Calu3 (cell line): ENCODE measurements at regions not wholly inside any gene's neighbourhood (a gene's known extent, or its start where the extent isn't known, plus 50 kb on each side); places are given as distances from the start of the nearest gene placed in this dataset.

Experiments
- BruUV-seq: library from RNA; stranded (reverse); fragments of 400-500 nt; replicated peaks from 2 replicates; lab custom pipeline; 2021; lab: Mats Ljungman, UMichigan
- CTCF ChIA-PET: fragments of 300-600 bp; sonication (Branson Sonifier 250); formaldehyde crosslinking; loops from one replicate; lab custom pipeline; 2022; ENCODE audit warnings: antibody characterized with exemption; lab: Charles Lee
- DNase-seq: peaks from one replicate; pipeline ENCODE4 v3.0.0; 2022
- H3K27ac Mint-ChIP-seq: one replicate; pipeline ENCODE4 v1.8.0; 2022; ENCODE audit warnings: mixed read lengths; ENCODE audit not compliant: unreplicated experiment
- H3K27me3 Mint-ChIP-seq: one replicate; pipeline ENCODE4 v1.8.0; 2022; ENCODE audit warnings: mixed read lengths; ENCODE audit not compliant: unreplicated experiment
- H3K36me3 Mint-ChIP-seq: one replicate; pipeline ENCODE4 v1.8.0; 2022; ENCODE audit warnings: mild to moderate bottlenecking, moderate library complexity, mixed read lengths; ENCODE audit not compliant: insufficient read depth, unreplicated experiment
- H3K4me1 Mint-ChIP-seq: one replicate; pipeline ENCODE4 v1.8.0; 2022; ENCODE audit warnings: mild to moderate bottlenecking, low read depth, mixed read lengths; ENCODE audit not compliant: unreplicated experiment
- H3K4me3 Mint-ChIP-seq: one replicate; pipeline ENCODE4 v1.8.0; 2022; ENCODE audit warnings: mild to moderate bottlenecking, low read depth, moderate library complexity, mixed read lengths; ENCODE audit not compliant: unreplicated experiment
- H3K9me3 Mint-ChIP-seq: one replicate; pipeline ENCODE4 v1.8.0; 2022; ENCODE audit warnings: low read depth, mixed read lengths; ENCODE audit not compliant: unreplicated experiment
- CTCF ChIP-seq: fragments of 200-600 bp; IDR thresholded peaks from one replicate; pipeline ENCODE4 v1.8.0; 2022; ENCODE audit warnings: antibody characterized with exemption; ENCODE audit not compliant: unreplicated experiment
- intact Hi-C: fragments of 100-400 bp; cut with micrococcal nuclease; formaldehyde crosslinking; loops from one replicate; pipeline ENCODE4 v1.10.0; 2022; ENCODE audit not compliant: unreplicated experiment

GRCh38 chr10:91104193-91105041 lies 116.0 kb upstream of the PCGF5 start:
- peaks cover 71% of the 10 kb centered on the region for H3K27me3 Mint-ChIP-seq
- no peaks in the 10 kb centered on the region for H3K36me3 Mint-ChIP-seq
- TF ChIP-seq CTCF, result no peak
- CTCF ChIA-PET, result no interaction called here
- no peaks in the 10 kb centered on the region for H3K4me1 Mint-ChIP-seq
- H3K4me3 Mint-ChIP-seq, result no peak overlapping the region
- no peak overlapping the region for H3K27ac Mint-ChIP-seq
- no TSS peak for BruUV-seq
- no peaks in the 10 kb centered on the region for H3K9me3 Mint-ChIP-seq
- intact Hi-C loops, result no loop called here
- DNase-seq, result no peak

- CTCF ChIA-PET, result no interaction called here
- Mint-ChIP-seq H3K9me3 (no peaks in the 10 kb centered on the region), H3K36me3 (no peaks in the 10 kb centered on the region), H3K4me1 (no peaks in the 10 kb centered on the region), H3K27ac (no peak overlapping the region), H3K4me3 (no peak overlapping the region), H3K27me3 (peaks cover 62% of the 10 kb centered on the region)
- no peak for DNase-seq
- no TSS peak for BruUV-seq
- TF ChIP-seq CTCF, result no peak
- intact Hi-C loops, result no loop called here
These were observed 115.2 kb upstream of the PCGF5 start for GRCh38 chr10:91105269-91105668.

- Mint-ChIP-seq H3K27ac (no peak overlapping the region), H3K27me3 (peaks cover 34% of the 10 kb centered on the region), H3K36me3 (no peaks in the 10 kb centered on the region), H3K9me3 (no peaks in the 10 kb centered on the region), H3K4me3 (no peak overlapping the region), H3K4me1 (no peaks in the 10 kb centered on the region)
- no peak for DNase-seq
- TF ChIP-seq CTCF, result no peak
- BruUV-seq, result no TSS peak
- CTCF ChIA-PET, result no interaction called here
- intact Hi-C loops, result no loop called here
These were observed 111.6 kb upstream of the PCGF5 start for GRCh38 chr10:91108820-91109219.

- intact Hi-C loops, result no loop called here
- no peak overlapping the region for H3K4me3 Mint-ChIP-seq
- no peak for DNase-seq
- peaks cover 12% of the 10 kb centered on the region for H3K27me3 Mint-ChIP-seq
- H3K36me3 Mint-ChIP-seq, result no peaks in the 10 kb centered on the region
- H3K27ac Mint-ChIP-seq, result no peak overlapping the region
- no peaks in the 10 kb centered on the region for H3K4me1 Mint-ChIP-seq
- H3K9me3 Mint-ChIP-seq, result no peaks in the 10 kb centered on the region
- CTCF ChIA-PET, result no interaction called here
- BruUV-seq, result no TSS peak
- no peak for TF ChIP-seq CTCF
These were observed 109.4 kb upstream of the PCGF5 start for GRCh38 chr10:91111060-91111459.
